WTC11 (cell line): ENCODE measurements at regions not wholly inside any gene's neighbourhood (a gene's known extent, or its start where the extent isn't known, plus 50 kb on each side); places are given as distances from the start of the nearest gene placed in this dataset.

Source experiments
- ATAC-seq: fragments of 200-7000 bp; cut with Tn5 transposase; 2 replicates; pipeline ENCODE4 v1.10.0; 2021; ENCODE audit warnings: mild to moderate bottlenecking, moderate library complexity
- CTCF ChIA-PET: fragments of 300-600 bp; sonication (Branson Sonifier 250); formaldehyde crosslinking; loops from one replicate; lab custom pipeline; 2021; ENCODE audit warnings: antibody characterized with exemption; lab: Charles Lee
- POLR2A ChIA-PET: fragments of 350-600 bp; sonication (Branson Sonifier 250); formaldehyde crosslinking; loops from one replicate; lab custom pipeline; 2021; ENCODE audit warnings: antibody characterized with exemption; lab: Charles Lee
- DNase-seq: peaks from one replicate; pipeline ENCODE4 v3.0.0; 2021; ENCODE audit warnings: low spot score
- H3K27ac Mint-ChIP-seq: 2 replicates; pipeline ENCODE4 v1.8.0; 2021; ENCODE audit warnings: mixed read lengths
- H3K27me3 Mint-ChIP-seq: 2 replicates; pipeline ENCODE4 v1.8.0; 2021; ENCODE audit warnings: low read depth, mild to moderate bottlenecking, moderate library complexity, mixed read lengths
- H3K36me3 Mint-ChIP-seq: 2 replicates; pipeline ENCODE4 v1.8.0; 2021; ENCODE audit warnings: mixed read lengths
- H3K4me1 Mint-ChIP-seq: 2 replicates; pipeline ENCODE4 v1.8.0; 2022; ENCODE audit warnings: mixed read lengths
- H3K4me3 Mint-ChIP-seq: 2 replicates; pipeline ENCODE4 v1.8.0; 2021; ENCODE audit warnings: mild to moderate bottlenecking, moderate library complexity, mixed read lengths
- H3K9me3 Mint-ChIP-seq: 2 replicates; pipeline ENCODE4 v1.8.0; 2021; ENCODE audit warnings: mixed read lengths
- AFF4 ChIP-seq: sonication (generic); formaldehyde crosslinking; IDR thresholded peaks from 2 replicates; pipeline ENCODE4 v1.8.1; 2023; ENCODE audit warnings: mild to moderate bottlenecking, missing genetic modification reagents, borderline replicate concordance
- ATF1 ChIP-seq: sonication (generic); formaldehyde crosslinking; IDR thresholded peaks from 2 replicates; pipeline ENCODE4 v1.8.1; 2023; ENCODE audit warnings: mild to moderate bottlenecking, moderate library complexity, missing genetic modification reagents
- ATF2 ChIP-seq: sonication (generic); formaldehyde crosslinking; IDR thresholded peaks from 2 replicates; pipeline ENCODE4 v1.8.1; 2022; ENCODE audit warnings: low read depth, missing genetic modification reagents, borderline replicate concordance
- ATF3 ChIP-seq: sonication (generic); formaldehyde crosslinking; conservative IDR thresholded peaks from 2 replicates; pipeline ENCODE4 v1.8.1; 2022; ENCODE audit warnings: mild to moderate bottlenecking, missing genetic modification reagents
- CDX4 ChIP-seq: fragments of 250-450 bp; sonication (Bioruptor Pico); IDR thresholded peaks from 2 replicates; pipeline ENCODE4 v1.9.0; 2021; ENCODE audit warnings: moderate library complexity, mild to moderate bottlenecking, inconsistent platforms, borderline replicate concordance
- E2F4 ChIP-seq: sonication (generic); formaldehyde crosslinking; IDR thresholded peaks from 2 replicates; pipeline ENCODE4 v1.8.1; 2022; ENCODE audit warnings: low read depth, mild to moderate bottlenecking, moderate library complexity, missing genetic modification reagents, borderline replicate concordance
- E2F5 ChIP-seq: sonication (generic); formaldehyde crosslinking; IDR thresholded peaks from 2 replicates; pipeline ENCODE4 v1.8.1; 2022; ENCODE audit warnings: mild to moderate bottlenecking, moderate library complexity, missing genetic modification reagents
- ETV6 ChIP-seq: sonication (generic); formaldehyde crosslinking; IDR thresholded peaks from 2 replicates; pipeline ENCODE4 v1.8.1; 2022; ENCODE audit warnings: mild to moderate bottlenecking, missing genetic modification reagents
- FOXJ3 ChIP-seq: sonication (generic); formaldehyde crosslinking; IDR thresholded peaks from 2 replicates; pipeline ENCODE4 v1.9.0; 2021; ENCODE audit warnings: missing genetic modification reagents, mild to moderate bottlenecking, borderline replicate concordance
- GABPB1 ChIP-seq: sonication (generic); formaldehyde crosslinking; IDR thresholded peaks from 2 replicates; pipeline ENCODE4 v1.8.1; 2023; ENCODE audit warnings: mild to moderate bottlenecking, missing genetic modification reagents
- GTF2I ChIP-seq: fragments of 250-450 bp; sonication (Bioruptor Pico); conservative IDR thresholded peaks from 2 replicates; pipeline ENCODE4 v1.4.0; 2021; ENCODE audit warnings: mild to moderate bottlenecking
- MYBL2 ChIP-seq: sonication (generic); formaldehyde crosslinking; IDR thresholded peaks from 2 replicates; pipeline ENCODE4 v1.8.1; 2023; ENCODE audit warnings: mild to moderate bottlenecking, moderate library complexity, missing genetic modification reagents
- NR2C2 ChIP-seq: sonication (generic); formaldehyde crosslinking; IDR thresholded peaks from 2 replicates; pipeline ENCODE4 v1.8.0; 2022; ENCODE audit warnings: mild to moderate bottlenecking, missing genetic modification reagents
- PREB ChIP-seq: sonication (generic); formaldehyde crosslinking; IDR thresholded peaks from 2 replicates; pipeline ENCODE4 v1.8.1; 2022; ENCODE audit warnings: mild to moderate bottlenecking, missing genetic modification reagents, moderate library complexity, borderline replicate concordance
- PRRX2 ChIP-seq: fragments of 250-450 bp; sonication (Bioruptor Pico); IDR thresholded peaks from 2 replicates; pipeline ENCODE4 v1.8.0; 2021; ENCODE audit warnings: mild to moderate bottlenecking
- SOX15 ChIP-seq: fragments of 250-450 bp; sonication (Bioruptor Pico); IDR thresholded peaks from 2 replicates; pipeline ENCODE4 v1.9.0; 2021; ENCODE audit warnings: mild to moderate bottlenecking
- TP53 ChIP-seq: sonication (generic); formaldehyde crosslinking; IDR thresholded peaks from 2 replicates; pipeline ENCODE4 v1.8.1; 2023; ENCODE audit warnings: mild to moderate bottlenecking, missing genetic modification reagents
- ZNF281 ChIP-seq: sonication (generic); formaldehyde crosslinking; IDR thresholded peaks from 2 replicates; pipeline ENCODE4 v1.8.0; 2023; ENCODE audit warnings: mild to moderate bottlenecking, missing genetic modification reagents
- ZNF425 ChIP-seq: fragments of 250-450 bp; sonication (Bioruptor Pico); conservative IDR thresholded peaks from 2 replicates; pipeline ENCODE4 v1.9.0; 2021; ENCODE audit warnings: mild to moderate bottlenecking

GRCh38 chr10:64261676-64262075 lies 740.5 kb downstream of the REEP3 start (continued):
- TF ChIP-seq AFF4 (no peak), ATF2 (CRISPR knock-in tag) (no peak), ZNF281 (CRISPR knock-in tag) (no peak), MYBL2 (CRISPR knock-in tag) (no peak), TP53 (CRISPR knock-in tag) (no peak), ETV6 (CRISPR knock-in tag) (no peak)
- TF ChIP-seq, all 79 proteins: peak for 0

- DNase-seq, result no peak
- POLR2A ChIA-PET, result no interaction called here
- no peak overlapping the region for H3K4me3 Mint-ChIP-seq
These were observed 744.8 kb downstream of the REEP3 start for GRCh38 chr10:64265961-64266360.

GRCh38 chr10:64271508-64271907 lies 750.3 kb downstream of the REEP3 start:
- Mint-ChIP-seq H3K4me3 (no peak overlapping the region), H3K4me1 (peaks cover 5% of the 10 kb centered on the region; the same call in 1 of the 2 replicates), H3K27ac (no peak overlapping the region), H3K9me3 (no peaks in the 10 kb centered on the region), H3K36me3 (no peaks in the 10 kb centered on the region), H3K27me3 (no peaks in the 10 kb centered on the region)
- POLR2A ChIA-PET, result interaction anchor here (0.5 kb wide), 1 partner anchor 34 kb away, joined by 3 read pairs; no protein-coding TSS in a partner anchor
- DNase-seq (no peak), ATAC-seq (peak; percentile 72)
- CTCF ChIA-PET, result interaction anchor here (0.8 to 1.7 kb wide), 5 partner anchors 105 to 405 kb away, joined by 3 to 6 read pairs (median 4); no protein-coding TSS in a partner anchor
- no peak for TF ChIP-seq ATF3 (CRISPR knock-in tag)
- TF ChIP-seq PREB (CRISPR knock-in tag), result no peak
- TF ChIP-seq ETV6 (CRISPR knock-in tag), result no peak
- no peak for TF ChIP-seq PRRX2 (CRISPR knock-in tag)
- TF ChIP-seq E2F4 (CRISPR knock-in tag), result no peak
- no peak for TF ChIP-seq GABPB1 (CRISPR knock-in tag)
- TF ChIP-seq ATF1, result no peak
- no peak for TF ChIP-seq CDX4 (CRISPR knock-in tag)
- no peak for TF ChIP-seq E2F5 (CRISPR knock-in tag)
- TF ChIP-seq ZNF425 (CRISPR knock-in tag), result no peak
- TF ChIP-seq GTF2I, result no peak
- no peak for TF ChIP-seq NR2C2 (CRISPR knock-in tag)

More at GRCh38 chr10:64265961-64266360, 744.8 kb downstream of the REEP3 start:
- Mint-ChIP-seq H3K4me1 (peaks cover 18% of the 10 kb centered on the region), H3K27ac (no peak overlapping the region), H3K27me3 (no peaks in the 10 kb centered on the region), H3K36me3 (no peaks in the 10 kb centered on the region), H3K9me3 (0 out of 2 replicates have a peak, but pooled peaks cover 11% of the 10 kb centered on the region)
- ATAC-seq, result no peak
- CTCF ChIA-PET, result no interaction called here
- TF ChIP-seq SOX15, result no peak
- no peak for TF ChIP-seq FOXJ3 (CRISPR knock-in tag)
